Stimulated activated CD8-positive, alpha-beta memory T cell treated with anti-CD3 and anti-CD28 coated beads, Interleukin-2, amount 100 ng/mL, for 48 hours (primary cell): ENCODE measurements at regions not wholly inside any gene's neighbourhood (a gene's known extent, or its start where the extent isn't known, plus 50 kb on each side); places are given as distances from the start of the nearest gene placed in this dataset.

Experiments
- DNase-seq, 2 donors: peaks; one replicate each; pipeline ENCODE4 v3.0.0-alpha.2; 2020; ENCODE audit warnings: low read depth in 2 of 2

DNA sequence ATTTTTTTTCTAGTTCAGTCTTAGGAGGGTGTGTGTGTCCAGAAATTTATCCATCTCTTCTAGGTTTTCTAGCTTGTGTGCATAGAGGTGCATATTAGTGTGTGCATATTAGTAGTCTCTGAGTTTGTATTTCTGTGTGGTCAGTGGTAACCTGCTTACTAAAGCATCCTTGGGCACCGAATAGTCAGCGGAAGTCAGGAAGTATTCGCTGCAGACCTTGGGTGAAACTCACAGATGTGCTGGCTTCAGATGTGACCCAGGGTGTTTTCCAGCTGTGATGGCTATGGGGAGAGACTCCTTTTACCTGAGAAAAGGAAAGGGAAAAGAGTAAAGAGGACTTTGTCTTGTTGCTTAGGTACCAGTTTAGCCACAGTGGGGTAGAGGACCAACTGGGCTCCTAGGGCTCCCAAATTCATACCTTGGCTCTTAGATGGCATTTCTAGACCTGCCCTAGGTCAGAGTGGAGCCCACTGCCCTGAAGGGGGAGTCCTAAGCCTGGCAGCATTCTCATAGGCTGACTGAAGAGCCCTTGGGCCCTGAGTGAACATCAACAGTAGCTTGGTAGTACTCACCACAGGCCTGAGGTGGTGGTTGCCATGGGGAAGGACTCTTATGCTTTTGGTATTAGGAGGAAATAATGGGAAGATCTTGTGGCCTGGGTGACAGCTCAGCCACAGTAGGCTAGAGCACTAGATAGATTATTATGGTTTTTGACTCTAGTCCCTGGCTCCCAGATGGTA, 286.0 kb upstream of the ZPLD1 start:
- DNase-seq = no peak

DNA sequence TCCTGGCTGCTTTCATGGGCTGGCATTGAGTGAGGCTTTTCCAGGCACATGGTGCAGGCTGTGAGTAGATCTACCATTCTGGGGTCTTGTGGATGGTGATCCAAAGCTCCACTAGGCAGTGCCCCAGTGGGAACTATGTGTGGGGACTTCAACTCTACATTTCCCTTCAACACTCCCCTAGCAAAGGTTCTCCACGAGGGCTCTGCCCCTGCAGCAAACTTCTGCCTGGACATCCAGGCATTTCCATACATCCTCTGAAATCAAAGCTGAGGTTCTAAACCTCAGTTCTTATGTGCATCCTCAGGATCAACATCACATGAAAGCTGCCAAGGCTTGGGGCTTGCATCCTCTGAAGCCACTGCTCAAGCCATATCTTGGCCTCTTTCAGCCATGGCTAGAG, 282.9 kb upstream of the ZPLD1 start:
- no peak for DNase-seq

DNA sequence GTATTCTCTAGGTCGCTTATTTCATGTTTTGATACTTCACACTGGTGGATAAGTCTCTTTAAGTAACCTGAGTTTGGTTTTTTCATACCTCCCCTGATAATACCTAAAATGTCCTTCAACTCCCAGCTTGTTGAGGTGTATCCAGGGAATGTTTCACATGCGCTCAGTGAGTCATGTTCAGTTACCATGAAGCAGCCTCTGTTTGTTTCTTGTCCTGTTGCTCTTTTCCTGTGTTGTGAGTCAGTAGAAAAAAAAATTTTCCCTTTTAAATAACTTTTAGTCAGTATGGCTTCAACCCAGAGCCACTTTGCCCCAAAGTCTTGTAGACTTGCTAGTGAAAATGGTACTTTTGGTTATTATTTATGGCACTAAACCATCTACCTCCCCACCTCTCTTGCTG, 278.4 kb upstream of the ZPLD1 start:
- no peak for DNase-seq

DNA sequence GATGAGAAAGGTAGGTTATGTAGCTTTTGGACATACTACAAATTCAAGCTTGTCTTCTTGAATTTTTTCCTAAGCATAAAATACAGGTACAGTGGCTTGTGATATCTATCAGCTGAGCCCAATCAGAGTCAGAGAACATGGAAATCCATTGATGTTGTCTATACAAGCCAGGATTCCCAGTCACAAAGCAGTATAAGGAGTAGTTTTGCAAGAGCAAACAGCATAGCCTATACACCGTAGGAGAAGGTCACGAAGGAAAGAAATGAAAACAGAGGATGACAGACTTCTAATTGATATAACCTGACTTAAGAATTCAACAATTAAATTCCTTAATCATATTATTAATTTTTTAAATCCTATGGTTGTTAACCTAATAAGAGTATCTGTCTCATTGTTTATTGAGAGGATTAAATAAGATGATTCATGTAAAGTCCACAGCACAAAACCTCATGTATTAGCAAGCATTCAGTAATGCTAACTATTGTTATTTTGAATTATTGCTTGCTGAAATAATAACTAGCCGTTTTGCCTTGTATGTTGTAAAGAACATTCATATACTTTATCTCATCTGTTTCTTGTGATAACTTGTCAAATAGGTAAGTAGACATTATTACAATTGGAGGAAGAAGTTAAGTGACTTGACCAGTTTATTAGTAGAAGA, 276.6 kb upstream of the ZPLD1 start:
- DNase-seq = no peak

DNA sequence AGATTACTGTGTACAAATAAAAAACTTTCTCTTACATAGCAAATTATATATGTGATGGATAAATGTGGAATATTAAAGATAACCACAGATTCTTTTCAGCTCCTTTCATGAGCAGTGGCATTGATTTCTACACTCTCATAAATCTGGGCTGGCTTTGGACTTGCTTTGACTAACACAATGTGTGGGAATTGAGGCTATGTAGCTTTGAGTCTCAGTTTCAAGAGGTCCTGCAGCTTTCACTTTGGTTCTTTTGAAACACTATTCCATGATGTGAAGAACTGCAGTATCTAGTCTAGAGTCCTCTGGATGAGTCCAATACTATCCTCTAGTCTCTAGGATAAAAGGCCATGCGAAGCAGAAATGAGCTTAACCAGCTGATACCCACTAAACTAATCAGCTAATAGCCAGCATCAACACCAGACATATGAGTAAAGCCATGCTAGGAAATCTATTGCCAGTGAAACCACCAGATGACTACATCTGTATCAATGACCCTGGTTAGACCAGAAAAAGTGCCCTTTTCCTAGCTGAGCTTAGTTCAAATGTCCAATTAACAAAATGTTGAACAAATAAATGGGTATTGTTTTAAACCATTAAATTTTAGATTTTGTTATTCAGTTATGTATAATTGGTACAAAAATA, 274.9 kb upstream of the ZPLD1 start:
- DNase-seq = no peak

DNA sequence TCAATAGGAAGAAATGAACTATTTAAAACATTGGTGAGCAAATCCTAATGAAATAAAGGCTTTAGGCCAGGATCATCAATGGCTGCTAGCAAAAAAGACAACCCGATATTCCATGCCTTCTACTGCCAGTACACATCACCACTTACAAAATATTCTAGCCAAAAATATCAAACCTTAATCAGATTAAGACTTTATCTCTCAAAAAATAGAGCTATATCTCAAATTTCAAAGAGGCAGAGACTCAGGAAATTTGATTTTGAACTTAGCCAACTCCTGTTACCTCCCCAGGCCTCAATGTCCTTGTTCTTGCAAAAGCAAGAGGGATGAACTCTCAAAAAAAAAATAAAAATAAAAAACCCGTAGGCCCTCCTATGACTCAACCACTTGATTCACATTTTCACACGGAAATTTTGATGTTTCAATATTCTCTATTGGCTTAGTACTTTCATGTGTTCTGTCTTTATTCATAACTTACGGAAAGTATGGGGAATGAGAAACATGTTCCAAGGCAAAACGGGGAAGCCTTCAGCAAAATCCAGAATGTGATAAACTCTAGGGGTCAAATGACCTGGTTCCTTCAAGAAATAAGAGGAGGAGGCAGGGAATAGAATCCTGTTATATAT, 273.3 kb upstream of the ZPLD1 start:
- no peak for DNase-seq

DNA sequence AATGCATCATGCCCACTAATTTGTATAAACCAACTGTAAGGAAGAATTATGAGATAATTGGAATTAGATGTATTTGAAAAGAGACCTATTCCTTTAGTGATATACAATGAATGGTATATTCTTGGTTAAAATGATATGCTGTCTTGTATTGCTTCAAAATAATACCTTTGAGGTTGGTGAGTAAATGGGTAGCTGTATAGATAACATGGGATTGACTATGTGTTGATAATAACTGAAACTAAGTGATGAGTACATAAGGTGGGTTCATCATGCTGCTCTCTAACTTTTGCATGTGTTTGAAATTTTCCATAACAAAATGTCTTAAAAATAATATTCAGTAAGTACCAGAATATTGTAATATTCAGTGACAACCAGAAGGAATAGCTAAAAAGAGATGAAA, 272.6 kb upstream of the ZPLD1 start:
- DNase-seq = no peak

DNA sequence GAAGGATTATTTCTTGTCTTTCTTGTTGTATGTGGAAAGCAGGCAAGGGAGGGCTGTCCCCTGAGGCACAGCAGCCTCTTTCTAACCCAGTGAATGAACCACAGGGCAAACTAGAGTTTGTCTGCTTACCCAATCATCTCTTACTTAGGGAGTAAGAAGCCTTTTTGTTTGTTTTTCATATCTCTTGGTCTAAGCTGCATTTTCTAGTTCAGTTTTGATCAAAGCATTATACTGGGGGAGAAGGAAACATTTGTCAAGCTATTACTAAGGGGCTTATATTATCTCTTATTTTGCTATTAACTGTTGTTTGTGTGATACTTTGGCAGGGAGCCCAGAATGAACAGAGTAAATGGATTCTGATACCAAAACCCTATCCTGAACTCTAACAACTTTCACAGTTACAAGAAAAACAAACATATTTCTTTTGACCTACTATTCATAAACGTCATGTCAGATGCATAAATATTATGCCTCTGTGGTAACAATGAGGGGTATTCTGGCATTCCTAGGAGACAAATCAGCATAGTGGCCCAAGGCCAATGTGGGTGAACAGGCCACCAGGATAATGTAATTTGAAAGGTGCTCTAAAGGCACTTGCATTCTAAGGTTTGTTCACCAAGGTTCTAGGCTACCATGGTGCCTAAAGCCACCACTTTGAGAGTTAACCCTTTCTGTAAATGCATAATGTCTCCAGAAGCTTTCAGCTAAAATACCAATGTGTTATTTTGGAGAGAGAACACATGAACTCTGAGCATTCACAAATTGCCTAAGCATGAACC, 271.6 kb upstream of the ZPLD1 start:
- DNase-seq = no peak

DNA sequence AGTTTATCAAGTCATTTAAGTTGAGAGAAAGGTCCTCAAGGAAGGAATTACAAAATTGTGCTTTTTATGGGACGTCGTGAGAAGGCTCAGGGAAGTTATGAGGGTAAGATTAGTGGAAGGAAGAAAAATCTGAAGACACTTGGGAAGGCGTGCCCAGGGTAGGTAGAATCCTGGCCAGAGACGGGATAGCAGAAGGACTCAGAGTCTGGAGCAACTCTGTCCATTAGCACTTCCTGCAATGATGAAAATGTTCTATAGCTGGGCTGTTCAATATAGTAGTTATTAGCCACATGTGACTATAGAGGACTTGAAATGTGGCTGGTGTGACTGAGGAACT, 271.0 kb upstream of the ZPLD1 start:
- DNase-seq = no peak

DNA sequence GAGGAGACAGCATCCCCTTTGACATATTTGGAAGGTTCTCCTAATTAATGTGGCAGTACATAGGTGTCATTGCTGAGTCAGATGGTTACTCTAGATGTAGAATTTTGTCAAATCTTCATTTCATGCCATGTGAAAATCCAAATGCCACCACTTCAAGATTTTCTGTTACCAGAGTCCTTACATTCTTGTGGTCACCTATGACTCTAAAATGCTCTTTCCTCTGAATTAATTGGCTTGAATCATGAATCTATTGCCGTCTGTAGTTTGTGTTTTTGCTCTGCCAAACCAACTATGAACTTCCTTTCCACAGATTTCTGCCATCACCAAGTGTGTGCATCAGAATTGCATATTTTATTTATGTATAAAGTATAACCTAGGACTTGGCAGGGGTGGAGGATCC, 269.4 kb upstream of the ZPLD1 start:
- DNase-seq = no peak

DNA sequence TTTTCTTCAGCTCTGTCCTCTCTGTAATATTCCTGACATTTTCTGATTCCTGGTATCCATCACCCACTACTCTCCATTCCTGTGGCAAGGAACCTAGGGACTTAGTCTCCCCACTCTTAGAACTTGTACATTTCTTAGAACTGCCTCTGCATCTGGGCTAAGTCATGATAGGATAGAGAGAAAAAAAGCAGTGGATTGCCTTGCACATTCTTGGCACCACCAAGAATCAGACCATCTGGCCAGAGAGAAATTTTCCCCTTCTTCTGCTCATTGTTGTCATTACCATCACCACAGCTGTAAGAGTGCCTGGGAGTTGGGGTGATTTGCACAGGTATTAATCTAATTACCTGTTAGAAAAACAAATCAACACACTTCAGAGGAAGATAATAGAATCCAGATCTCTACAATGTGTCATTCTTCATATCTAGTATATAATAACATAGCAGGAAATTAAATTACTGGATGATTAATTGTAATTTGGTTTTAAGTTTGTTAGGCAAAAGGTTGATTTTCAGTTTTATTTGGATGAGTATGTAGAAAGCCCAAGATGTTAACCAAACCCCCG, 264.8 kb upstream of the ZPLD1 start:
- no peak for DNase-seq

DNA sequence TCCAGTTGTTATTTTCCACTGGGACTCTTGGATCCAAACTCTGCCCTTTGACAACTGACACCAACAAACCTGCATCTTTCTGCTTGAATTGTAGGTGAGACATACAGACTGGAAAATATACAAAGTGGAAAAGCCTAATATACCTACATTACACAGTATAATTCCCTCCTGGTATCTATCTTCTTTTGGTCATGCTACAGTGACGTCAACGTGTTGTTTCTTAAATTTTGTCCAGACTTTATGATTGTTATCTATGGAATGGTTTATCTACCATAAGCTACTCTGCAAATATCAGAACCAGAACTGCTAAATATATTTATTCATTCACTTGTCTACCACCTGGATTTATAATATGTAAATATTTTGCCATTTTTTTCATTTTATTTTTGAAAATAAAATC, 264.3 kb upstream of the ZPLD1 start:
- DNase-seq = no peak

DNA sequence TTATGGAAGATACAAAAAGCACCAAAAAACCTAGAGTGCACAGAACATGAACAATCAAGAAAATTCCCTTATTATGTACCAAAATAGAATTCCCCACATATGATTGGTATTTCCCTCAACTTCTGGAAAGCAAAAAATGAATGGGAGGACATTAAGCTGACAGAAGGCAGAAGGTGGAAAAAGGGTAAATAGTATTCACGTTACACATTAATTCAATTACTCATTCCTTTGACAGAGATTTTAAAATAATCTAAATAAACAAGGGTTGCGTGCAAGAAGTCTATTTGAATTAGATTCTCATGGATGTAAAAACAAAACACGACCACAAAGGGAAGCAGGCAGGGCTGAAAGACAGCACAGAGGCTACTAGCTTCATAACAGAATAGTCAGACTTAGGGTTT, 260.5 kb upstream of the ZPLD1 start:
- no peak for DNase-seq

DNA sequence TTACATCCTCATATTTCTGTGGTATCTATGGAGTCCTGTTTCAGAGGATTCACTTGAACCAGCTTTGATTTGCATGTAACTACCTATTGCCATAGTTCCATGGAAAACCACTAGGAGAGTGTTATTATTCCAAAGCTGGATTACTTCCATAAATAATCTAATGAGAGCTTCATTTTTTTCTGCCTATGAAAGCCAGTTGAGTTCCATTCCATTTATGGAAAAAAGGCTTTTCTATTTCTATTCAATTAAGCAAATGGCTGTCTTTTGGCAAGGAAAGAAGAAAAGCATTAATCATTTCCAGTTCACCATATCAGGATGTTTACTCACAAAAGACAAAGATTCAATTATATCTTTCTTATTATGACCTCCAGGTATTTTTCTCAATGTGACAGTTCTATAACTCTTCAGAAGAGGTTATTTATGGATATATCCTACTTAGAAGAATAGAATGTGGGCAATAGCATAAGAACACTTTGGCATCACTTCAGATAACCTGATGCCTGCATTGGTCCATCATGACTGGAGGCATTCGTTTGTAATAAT, 259.9 kb upstream of the ZPLD1 start:
- DNase-seq = no peak

DNA sequence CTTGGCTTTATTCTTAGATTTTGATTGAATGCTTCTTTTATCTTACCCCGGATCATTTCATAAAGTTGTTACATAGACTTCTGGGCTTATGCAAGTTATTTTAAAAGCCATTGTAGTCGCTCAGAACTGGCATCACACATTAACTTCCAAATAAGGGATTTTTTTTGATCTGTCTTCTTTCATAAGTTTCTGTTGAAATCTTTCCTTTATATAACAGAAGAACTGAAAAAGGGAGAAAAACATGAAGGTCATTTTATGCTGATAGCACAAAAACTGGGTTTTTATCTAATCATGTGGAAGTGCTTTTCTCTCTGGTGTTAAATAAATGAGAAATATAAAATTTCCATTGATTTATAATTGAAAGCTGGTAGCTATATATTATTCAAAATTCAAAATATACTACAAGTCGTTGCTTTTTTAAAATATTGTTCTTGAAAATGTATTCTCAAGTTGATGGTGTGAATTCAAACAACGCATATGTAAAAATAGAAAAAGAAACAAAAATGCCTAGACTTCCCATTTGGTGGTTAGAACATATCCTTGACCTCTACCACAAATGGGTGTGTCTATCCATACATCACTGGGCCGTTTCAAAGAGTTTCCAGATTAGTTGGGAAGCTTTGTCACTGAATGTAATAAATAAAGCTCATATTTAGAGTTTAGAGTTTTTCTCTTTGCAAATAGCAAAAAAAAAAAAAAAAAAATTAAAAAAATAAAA, 258.3 kb upstream of the ZPLD1 start:
- no peak for DNase-seq

DNA sequence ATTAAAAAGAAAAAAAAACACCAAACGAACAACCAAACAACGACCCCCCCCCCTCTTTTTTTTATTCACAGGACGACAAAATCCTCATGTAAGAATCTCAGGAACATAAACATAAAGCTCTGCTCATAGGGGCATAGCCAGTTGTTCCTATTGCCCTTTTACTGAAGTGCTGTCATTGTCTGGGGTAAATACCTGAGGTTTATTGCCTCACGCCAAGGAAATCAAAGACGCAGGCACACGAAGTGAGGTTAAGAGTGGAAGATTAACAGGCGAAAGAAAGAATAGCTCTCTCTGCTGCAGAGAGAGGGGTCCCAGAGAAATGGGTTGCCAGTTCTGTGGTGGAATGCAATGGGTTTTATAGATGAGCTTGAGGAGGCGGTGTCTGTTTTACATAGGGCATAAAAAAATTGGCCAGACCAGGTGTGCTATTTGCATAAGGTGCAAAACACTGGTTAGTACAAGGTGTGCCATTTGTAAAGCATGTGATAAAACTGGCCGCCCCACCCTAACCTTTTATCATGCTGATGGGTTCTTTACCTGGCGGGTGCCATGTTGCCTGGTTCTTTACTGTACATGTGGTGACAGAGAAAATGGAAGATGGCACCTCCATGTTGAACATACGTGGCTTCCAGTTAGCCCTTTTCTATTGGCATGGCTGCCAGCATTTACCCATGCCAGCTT, 257.6 kb upstream of the ZPLD1 start:
- DNase-seq = no peak

DNA sequence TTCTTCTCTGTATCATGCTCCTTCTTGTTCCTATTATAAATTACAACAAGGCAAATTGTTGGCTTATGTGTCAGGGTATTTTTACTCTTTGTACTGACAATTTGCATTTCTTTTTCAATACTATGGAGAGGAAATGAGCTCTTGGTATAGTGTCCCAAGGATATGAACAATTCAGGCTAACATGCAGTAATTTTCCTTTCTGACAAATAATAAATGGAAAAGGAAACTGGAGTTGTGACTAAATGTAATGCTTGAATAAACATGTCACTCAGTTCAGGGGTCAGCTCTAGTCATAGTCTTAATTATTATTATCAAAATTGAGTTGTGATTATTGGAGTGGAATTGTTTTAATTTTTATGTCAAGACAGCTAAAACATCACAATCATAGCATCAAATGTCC, 256.0 kb upstream of the ZPLD1 start:
- DNase-seq = no peak

DNA sequence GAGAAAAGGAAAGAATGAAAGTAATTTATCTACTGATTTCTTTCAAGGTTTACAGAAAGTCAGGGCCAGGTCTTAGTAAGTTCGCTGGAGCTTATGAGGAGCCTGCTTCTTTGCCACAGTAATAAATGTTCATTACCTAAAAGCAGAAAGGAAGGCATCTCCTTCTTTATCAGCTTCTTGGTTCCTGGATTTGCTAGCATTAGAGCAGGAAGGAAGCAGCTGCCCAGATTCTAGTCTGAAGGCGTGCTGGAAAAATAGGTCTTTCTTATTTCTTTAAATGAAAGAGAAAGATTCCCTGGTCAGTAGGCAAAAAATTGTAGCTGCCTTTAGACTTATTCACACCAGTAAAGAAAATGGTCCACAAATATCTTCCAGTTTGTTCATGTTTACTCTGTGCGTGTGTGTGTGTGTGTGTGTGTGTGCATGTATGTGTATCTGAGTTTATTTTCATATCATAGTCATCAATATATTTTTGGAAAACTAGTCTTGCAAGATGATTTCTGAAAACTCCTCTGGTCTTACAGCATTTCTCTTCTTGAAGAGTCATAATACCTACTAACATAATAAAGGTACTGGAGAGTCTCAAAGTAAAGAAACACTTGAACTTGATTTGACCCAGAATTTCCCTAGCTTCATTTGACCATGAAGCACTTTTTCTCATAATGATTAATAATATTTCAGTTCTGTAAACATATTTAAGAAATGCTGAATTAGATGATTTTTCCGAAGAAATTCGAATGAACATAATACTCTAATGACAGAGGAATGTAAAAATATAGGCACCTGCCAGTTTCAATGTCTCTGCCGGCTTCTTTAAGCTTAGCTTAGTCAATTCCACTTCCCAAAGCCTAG, 255.3 kb upstream of the ZPLD1 start:
- DNase-seq = no peak

DNA sequence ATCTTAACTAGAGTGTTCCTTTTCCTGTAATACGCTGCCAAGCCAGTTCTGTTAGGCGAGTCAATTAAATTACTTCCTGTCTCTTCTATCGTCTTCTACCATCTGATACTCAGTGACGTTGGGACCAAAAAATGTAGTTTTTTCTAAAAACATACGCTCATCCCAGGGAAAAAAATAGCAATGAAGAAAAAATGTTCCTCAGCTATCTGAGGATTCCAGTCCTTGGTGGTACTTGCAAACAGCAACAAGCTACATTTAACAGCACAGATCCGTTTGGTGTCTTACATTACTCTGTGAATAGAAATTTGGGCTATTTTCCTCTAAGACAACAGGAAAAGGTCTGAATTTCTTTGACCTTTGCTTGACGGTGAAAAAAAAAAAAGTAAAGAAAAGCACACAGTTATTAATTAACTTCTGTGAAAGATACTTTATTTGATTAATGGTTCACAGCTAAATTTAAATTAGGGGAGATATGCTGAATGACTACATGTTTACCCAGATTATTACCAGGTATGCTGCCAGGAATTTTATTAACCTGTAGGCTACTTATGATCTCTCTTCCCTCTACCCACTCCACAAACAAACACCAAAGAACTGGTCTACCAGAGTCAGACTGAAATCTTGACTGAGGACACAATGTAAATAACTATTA, 254.4 kb upstream of the ZPLD1 start:
- no peak for DNase-seq
